ENCODE measurements at regions not wholly inside any gene's neighbourhood (a gene's known extent, or its start where the extent isn't known, plus 50 kb on each side); places are given as distances from the start of the nearest gene placed in this dataset.
"Not testable (repeated sequence)": the region's sequence is repeated elsewhere in the genome, so short reads cannot be mapped to it uniquely, and the experiment has no call there.

- DNase-seq (ENCODE audit: low read depth) = no peak
These were observed 230.1 kb upstream of the SPOPL start for GRCh38 chr2:138271467-138271866.

DNA sequence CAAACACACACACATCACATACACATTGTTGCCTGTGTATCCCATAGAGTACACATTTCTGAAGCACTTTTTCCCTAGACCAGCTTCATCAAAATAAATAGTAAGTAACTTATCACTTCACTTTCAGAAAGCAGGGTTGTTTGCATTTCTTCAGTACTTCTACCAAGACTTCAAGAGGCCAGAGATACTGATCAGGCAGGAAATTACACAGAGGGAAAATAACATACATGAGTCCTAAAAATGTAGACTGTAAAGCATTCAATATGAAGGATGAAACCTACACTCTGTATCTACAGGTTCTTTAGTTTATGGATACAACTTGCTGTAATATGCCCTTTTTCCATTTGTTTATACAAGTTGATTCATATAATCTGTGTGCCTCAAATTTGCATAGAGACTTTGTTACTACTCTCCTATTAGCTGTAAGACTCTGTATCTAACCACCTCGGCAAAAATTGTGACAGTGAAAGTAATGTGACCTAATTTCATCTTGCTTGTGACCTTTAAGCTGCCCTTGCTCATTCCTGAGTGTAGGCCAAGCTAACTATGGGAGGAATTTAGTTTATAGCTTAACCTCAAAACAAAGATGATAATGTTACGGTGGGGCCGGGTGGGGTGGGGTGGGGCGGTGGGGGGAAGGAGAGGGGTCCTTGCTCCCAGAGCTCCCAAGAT, 228.9 kb upstream of the SPOPL start:
- no peak for DNase-seq (ENCODE audit: low read depth)

- DNase-seq (ENCODE audit: low read depth) = not testable (repeated sequence)
These were observed 228.3 kb upstream of the SPOPL start for GRCh38 chr2:138273280-138273679.

DNA sequence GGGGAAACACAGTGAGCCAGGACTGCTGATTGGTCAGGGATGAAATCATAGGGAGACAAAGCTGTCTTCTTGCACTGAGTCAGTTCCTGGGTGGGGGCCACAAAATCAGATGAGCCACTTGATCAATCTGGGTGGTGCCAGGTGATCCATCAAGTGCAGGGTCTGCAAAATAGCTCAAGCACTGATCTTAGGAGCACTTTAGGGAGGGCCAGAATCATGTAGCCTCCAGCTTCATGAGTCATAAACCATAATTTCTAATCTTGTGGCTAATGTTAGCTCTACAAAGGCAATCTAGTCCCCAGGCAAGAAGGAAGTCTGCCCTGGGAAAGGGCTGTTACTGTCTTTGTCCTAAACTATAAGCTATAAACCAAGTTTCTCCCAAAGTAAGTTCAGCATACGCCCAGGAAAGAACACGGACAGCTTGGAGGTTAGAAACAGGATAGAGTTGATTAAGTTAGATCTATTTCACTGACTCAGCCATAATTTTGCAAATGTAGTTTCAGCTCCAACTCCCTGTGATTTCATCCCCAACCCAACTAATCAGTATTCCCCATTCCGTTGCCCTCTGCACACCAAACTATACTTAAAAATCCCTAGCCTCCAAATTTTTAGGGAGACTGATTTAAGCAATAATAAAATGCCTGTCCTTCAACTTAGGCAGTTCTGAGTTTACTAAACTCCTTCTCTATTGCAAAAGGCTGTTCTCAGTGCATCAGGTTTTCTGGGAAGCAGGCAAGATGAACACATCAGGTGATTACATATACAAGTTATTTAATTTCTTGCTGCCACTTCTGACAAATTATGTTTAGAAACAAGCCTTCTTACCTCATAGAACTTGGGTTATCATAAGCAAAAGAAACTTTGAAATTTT, 226.9 kb upstream of the SPOPL start:
- peak; percentile 57 for DNase-seq (ENCODE audit: low read depth)

DNA sequence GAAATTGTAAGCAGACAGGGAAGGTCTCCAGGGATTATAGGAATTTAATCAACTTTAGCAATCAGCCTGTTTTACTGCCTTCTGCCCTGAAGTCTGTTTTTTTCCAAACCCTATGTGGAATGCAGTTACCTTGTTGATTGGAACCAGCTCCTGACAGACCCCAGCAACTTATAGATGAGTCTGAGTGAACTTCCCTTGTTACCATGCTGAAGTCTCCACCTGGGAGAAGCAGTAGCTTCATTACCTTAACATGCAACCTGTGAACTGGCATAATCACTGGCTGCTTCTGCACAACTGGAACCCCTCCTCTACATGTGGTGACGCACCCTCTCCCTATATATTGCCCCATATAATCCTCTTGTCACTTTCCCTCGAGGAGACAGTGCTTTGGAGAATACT, 226.3 kb upstream of the SPOPL start:
- peak; percentile 6 for DNase-seq (ENCODE audit: low read depth)

DNA sequence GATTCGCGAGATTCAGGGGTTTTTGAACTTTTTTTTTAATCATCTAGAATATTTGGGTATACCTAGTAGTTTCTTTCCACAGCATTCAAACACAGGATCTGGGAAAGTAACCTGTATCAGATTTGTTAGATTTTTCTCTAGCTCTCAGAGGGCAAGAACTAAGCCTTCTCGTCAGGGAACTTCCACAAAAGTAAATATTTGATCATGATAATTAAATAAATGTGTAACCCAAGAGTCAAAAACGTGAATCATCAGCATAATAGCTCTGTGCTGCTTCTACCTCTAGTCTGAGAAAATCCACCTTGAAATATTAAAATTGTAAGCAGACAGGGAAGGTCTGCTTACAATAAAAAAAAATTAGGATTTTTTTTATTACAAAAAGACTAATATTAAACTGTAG, 225.7 kb upstream of the SPOPL start:
- DNase-seq (ENCODE audit: low read depth) = peak; percentile 91

- peak; percentile 81 for DNase-seq (ENCODE audit: low read depth)
These were observed 225.2 kb upstream of the SPOPL start for GRCh38 chr2:138276339-138276738.

DNA sequence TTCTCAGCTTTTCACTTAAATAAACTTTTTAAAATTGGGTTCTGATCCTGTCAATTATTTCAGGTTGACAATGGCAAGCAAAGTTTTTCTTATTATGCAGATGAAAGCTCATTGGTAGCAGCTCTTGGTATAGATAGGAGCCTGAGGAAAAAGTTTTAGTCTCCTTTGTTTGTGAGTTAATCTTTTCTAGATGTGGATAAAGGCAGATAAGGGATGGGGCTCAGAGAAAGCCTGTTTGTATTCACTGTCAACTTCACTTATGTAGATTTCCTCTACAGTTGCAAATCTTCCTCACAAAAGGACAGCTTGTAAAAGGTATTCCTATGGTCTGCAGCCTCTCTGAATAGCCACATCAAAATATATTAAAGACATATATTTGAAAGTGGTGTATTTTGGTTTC, 224.5 kb upstream of the SPOPL start:
- DNase-seq (ENCODE audit: low read depth) = no peak

DNA sequence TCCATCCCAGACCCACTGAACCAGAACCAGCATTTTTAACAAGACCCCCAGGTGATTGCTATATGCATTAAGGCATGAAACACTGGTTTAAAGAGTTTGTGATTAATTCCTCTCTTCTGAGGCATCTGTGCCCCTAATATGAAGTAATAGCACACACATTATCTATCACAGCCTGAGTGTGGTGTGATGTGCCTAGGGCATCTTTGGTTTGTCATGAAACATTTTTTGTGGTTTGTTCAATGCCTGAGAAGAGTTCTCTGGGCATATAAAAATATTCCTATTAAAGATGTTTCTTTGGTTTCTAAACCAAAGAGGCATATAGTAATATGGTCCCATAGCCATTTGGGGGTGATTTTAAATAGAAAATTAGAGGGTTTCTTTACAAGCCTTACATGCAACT, 221.7 kb upstream of the SPOPL start:
- no peak for DNase-seq (ENCODE audit: low read depth)

- DNase-seq (ENCODE audit: low read depth) = no peak
These were observed 220.4 kb upstream of the SPOPL start for GRCh38 chr2:138280999-138281695.

GRCh38 chr2:138282014-138282672, 219.4 kb upstream of the SPOPL start:
- no peak for DNase-seq (ENCODE audit: low read depth)

GRCh38 chr2:138291805-138292204, 209.8 kb upstream of the SPOPL start:
- DNase-seq (ENCODE audit: low read depth) = no peak

- no peak for DNase-seq (ENCODE audit: low read depth)
These were observed 208.5 kb upstream of the SPOPL start for GRCh38 chr2:138293045-138293444.

DNA sequence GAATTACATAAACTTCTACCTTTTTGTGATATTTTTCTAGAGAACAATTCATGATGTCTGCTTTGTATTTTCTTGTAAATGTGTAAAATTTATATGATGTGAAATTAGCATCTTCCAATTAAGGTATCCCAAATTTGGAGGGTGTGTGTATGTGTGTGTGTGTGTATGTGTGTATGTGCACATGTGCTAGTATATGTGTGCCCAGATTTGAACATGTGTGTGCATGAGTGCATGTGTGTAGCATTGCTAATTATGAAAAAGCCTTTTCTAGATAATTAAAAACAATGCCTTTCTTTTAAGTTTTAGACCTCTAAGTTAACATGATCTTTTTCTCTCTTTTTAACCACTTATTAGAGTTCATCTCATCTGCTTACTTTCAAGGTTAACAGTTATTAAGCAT, 208.0 kb upstream of the SPOPL start:
- no peak for DNase-seq (ENCODE audit: low read depth)

GRCh38 chr2:138294451-138294850, 207.1 kb upstream of the SPOPL start:
- no peak for DNase-seq (ENCODE audit: low read depth)

DNA sequence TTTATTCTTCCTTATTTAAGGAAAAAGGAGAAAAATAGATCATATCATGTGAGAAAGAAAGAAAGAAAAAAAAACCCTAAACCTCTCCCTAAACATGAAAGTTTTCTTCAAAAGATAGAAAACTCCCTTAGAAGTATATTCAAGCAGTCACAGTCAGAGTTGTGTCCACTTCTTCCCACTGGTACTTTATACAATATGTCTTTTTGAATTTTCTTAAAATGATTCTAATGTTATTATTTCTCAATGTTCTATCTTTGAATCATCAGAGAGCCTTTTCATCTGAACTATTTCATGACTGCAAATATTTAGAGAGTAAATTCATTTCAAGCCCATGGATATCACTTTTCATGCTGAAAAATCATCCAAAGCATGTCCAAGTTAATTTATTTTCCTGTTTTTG, 205.2 kb upstream of the SPOPL start:
- DNase-seq (ENCODE audit: low read depth) = no peak

GRCh38 chr2:138298120-138298814, 203.3 kb upstream of the SPOPL start:
- no peak for DNase-seq (ENCODE audit: low read depth)

DNA sequence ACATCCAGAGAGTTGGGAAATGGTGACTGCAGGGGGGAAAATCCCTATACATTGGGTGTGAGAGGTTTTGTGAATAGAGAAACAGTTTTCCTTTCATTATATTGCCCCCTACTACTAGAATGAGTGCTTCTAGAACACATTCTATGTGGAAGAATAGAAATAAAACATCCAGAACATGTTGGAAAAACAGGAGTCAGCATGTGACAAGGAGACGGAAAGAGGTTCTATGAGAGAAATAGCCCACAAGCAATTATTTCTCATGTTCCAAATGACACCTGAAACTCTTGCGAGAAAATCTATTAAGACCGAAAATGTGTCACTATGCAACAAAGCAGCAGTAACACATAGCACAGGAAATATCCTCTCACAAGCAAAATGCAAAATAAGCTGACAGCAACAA, 202.7 kb upstream of the SPOPL start:
- DNase-seq (ENCODE audit: low read depth) = no peak

DNA sequence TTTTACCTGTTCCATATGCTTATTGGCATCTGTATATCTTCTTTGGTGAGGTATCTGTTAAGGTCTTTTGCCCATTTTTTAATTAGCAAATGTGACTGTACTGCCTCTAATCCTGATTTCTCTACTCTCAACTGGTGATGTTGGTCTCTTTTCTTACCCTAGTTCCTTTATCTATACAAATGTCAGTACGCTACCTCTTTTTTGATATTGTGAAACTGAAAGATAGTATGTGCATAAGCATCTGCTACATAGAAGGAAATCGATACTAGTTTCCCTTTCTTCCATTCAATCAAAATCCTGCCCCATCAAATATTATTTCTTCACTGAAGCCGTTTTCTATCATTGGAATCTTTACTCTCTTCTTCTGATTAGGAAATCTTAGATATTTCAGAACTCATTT, 194.9 kb upstream of the SPOPL start:
- no peak for DNase-seq (ENCODE audit: low read depth)

GRCh38 chr2:138307099-138307498, 194.5 kb upstream of the SPOPL start:
- no peak for DNase-seq (ENCODE audit: low read depth)

DNA sequence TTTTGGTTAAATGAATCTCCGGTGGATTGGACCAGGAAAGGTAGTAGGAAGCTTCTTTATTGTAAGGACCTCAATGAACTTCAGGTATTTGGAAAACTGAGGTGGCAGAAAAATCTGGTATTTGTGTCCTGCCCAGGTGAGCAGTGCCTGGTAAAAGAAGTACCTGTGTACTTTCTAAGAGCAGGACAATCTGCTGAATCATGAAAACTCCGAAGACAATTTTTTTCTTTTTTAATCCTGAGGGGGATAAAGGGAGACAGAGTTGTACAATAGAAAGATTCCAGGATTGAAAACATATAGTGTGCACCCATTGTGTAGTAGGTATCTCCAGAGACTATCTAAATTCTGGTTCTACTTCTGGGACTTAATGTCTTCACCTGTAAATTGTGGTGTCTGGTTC, 191.8 kb upstream of the SPOPL start:
- no peak for DNase-seq (ENCODE audit: low read depth)

GRCh38 chr2:138312061-138312460, 189.5 kb upstream of the SPOPL start:
- no peak for DNase-seq (ENCODE audit: low read depth)

All from renal cortical epithelial cell (primary cell).